ENCODE measurements at regions not wholly inside any gene's neighbourhood (a gene's known extent, or its start where the extent isn't known, plus 50 kb on each side); places are given as distances from the start of the nearest gene placed in this dataset.

DNA sequence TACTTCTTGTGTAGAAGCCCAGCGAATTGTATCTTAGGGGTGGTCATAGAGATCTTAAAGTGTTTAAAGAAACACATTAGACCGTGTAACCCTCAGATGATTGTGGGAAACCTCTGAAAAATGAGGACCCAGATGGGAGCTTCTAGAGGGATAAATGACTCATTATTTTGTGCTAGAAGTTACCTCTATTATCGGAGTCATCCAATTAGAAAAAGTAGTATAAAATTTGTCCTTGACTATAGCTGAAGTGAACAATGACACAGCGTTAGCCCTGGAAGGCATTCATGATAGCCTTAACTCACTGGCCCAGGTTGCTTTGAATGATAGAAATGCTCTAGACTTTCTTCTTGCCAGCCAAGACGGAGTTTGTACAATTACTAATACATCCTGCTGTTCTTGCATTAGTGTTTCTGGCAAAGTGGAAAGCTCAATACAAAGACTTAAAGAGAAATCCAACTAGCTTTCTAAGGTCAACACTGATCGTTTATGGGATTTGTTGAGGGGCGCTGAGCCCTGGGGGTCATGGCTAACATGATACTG, 178.9 kb upstream of the VEGFC start:
- DNase-seq (ENCODE audit: low read depth in 2 of 2) = no peak

DNA sequence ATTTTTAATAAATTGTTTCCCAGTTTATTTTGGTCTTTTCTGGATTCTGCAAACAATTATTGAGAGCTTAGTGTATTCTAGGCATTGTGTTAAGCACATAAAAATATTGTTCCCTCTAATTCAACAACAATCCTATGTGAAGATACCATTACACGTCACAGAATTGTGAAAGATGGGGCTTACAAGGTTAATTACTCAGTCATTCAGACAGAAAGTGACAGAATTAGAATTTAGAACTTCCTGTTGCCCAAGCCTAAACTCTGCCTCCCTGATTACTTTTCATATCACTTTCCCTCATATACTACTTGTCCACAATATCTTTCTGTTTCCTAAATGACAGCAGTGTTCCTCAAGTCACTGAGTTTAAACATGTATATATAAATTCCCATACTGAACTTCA, 186.7 kb upstream of the VEGFC start:
- DNase-seq (ENCODE audit: low read depth in 2 of 2) = no peak

DNA sequence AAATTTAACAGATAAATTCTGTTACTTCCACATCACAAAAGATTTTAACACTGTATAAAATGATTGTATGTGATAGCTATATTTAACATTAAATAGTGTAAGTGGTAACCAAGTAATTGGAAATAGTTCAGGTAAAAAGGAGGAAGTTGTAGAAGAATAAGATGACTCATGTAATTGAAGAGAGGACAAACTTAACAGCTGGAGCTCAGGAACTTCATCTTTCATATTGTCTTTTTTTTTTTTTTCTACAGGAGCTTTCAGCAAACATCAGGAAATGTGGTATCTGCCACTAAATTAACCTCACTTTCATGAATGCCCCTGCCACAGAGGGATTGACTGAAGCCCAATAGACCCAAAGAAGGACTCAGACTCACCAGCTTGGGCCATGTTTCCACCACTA, 188.4 kb upstream of the VEGFC start:
- DNase-seq (ENCODE audit: low read depth in 2 of 2) = no peak

DNA sequence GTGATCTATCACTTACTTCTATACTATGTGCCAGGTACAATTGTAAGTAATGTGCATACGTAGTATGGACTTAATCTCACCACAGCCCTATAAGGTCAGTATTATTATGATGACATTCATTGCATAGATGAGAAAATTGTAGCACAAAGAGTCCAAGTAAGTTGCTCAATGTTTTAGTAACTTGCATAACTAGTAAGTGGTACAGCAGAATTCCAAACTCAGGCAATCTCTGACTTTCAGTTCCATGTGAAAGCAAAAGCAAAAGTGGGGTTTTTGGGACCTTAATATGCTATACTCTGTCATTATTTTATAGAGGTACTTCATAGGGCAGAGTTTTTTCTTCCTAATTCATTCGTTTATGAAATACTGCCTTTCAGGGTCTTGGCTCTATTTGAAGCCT, 188.8 kb upstream of the VEGFC start:
- DNase-seq (ENCODE audit: low read depth in 2 of 2) = no peak

DNA sequence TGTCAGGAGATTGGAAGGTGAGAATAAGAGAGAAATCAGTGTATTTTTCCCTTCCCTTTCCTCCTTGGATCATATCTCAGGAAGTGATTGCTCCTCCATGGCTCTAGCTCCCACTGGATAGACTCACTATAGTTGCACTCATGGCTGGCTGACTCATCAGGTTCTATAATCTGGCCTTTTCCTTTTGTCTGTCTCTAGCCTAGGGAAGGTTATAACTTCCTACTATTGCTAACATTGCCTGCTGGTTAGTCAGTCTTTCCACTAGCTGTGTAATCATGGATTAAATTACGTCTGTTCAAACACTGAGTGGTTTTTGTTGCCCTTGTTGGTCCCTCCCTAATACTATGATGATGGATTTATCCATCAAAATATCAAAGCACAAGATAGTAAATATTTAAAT, 195.5 kb upstream of the VEGFC start:
- no peak for DNase-seq (ENCODE audit: low read depth in 2 of 2)

DNA sequence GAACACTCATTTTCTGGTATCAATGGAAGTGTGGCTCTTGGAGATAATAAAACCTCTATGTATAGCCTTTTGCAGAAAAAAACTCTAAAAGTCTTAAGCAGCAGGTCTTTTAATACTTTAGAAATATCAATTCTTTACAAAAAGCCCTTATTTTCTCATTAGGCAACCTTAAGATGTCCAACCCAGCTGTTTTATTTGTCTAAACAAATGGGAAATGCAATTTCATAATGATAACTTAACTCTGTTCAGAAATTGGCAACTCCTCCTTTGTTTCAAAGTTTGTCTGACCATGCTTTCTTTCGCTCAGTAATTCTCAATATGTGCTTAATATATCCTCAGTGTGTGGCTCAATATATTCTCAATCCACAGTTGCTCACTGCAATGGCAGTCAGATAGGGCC, 196.5 kb upstream of the VEGFC start:
- DNase-seq (ENCODE audit: low read depth in 2 of 2) = no peak

DNA sequence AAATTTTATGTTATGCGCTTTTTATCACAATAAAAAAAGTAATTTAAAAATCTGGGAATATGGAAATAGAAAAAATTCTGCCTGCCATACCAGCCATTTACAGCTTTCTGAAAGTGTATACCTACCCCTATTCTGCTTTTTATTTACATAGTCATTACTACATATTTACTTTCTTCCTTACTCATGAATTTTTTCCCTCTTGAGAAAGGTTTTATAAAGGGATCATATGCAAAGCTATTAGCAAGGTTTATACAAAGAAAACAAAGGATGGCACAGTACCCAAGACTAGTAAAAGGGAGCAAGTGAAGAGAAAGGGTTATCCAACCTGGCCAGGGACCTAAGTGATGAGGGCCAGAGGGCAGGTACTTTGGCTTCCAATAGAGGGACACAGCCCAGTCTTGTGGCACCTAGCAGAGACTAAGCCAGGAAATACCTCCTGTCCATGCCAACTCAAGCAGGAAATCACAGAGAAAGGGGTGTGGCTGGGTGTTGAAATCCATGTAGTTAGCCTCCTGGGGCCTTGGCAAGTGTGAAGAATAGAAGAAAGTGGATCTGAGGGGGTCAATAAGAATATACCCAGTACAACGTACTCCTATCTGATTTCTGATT, 207.3 kb upstream of the VEGFC start:
- no peak for DNase-seq (ENCODE audit: low read depth in 2 of 2)

DNA sequence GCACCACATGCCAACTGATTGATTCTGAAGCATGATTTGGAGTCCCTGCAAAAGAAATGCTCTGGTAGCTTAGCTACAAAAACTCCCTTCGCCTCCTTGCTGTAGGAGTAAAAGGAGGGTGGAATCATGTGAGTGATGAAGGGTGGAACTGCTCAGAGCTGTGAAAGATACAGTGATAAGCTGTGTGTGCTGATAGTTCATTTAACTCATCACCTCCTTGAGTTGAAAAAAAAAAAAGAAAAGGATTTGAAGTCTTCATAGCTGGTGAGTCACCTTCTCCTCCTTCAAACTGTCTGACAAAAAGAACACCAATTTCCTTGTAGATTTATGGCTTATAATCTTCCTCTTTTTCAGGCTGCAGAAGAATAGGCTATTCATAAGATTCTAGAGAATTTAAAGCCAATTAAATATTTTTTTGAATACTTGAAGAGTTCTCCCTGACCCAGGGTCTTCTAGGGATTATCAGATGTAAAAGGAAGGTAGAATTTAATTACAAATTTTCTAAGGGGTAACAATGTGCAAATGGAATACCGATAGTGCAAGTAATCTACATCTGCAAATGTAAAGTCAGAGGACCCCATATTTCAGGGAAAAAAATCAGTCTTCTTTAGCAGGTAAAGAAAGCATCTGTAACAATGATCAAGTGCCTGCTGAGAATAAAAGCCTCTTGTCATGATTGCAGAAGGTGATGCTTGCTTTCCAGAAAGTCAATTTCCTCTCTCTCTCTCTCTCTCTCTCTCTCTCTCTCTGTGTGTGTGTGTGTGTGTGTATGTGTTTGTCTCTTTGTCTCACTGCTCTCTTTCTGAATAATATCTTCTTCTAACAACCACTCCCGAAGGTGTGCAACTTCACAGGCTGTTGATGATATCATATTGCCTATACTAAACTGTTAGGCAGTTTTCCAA, 208.8 kb upstream of the VEGFC start:
- DNase-seq (ENCODE audit: low read depth in 2 of 2) = no peak

DNA sequence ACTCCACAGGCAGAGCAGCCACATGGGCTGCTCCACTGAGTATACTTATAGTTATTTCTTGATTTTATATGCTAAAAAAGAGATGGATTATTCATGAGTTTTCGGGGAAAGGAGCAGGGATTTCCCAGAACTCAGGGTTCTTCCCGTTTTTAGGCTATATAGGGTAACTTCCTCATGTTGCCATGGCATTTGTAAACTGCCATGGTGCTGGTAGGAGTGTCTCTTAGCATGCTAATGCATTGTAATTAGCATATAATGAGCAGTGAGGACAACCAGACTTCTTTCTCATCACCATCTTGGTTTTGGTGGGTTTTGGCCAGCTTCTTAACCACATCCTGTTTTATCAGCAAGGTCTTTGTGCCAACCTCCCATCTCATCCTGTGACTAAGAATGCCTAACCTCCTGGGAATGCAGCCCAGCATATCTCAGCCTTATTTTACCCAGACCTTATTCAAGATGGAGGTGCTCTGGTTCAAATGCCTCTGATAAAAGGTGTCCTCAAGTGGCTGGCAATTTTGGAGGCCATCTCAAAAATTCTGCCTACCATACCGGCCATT, 213.0 kb upstream of the VEGFC start:
- no peak for DNase-seq (ENCODE audit: low read depth in 2 of 2)

DNA sequence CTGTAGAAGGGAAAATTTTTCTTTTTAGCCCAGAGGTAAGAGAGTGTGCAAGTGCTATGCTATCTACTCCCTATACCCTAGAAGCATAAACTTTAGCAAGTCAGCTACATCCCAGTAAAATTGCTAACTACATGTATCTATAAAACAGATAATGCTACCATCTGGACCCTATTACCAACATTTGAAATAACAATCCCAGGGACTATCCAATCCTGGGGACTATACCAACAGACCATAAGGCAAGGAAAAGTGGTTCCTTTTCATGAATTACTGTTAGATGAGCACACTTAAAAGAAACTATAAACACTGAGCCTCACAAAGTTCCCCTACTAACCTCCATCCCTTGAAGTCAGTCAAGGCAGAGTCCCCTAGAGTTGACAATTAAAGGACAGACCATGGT, 213.6 kb upstream of the VEGFC start:
- DNase-seq (ENCODE audit: low read depth in 2 of 2) = no peak

DNA sequence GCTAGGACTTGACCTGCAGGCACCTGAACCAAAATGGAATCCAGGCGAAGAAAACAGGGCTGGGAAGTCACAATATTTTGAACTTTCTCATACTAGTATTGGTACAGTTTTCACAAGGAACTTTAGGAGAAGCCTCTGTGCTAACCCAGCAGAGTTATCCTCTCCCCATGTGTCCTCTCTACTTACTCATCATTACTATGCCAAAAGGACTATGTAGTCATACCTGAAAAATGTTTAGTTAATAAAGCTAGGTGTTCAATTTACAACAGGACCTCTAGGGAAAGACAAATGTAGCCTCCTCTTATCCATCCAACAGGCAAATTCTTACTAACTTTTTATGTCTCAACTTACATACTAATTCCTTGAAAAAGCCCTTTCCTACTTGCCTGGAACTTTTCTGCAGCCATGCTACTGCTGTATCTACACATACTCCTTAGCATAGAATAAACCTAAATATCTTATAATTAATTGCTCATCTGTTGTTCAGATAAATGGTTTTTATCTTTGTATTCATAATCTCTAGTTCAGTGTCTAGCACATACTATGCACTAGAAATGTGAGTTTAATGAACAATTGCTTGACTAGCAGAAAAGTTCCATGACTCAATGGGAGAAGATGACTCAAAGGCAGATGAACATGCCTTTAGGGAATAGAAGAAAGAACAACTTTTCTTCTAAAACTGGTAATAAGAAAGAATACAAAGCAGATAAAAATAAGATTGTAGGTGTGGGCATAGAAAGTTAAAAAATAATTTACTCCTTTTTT, 215.5 kb upstream of the VEGFC start:
- no peak for DNase-seq (ENCODE audit: low read depth in 2 of 2)

DNA sequence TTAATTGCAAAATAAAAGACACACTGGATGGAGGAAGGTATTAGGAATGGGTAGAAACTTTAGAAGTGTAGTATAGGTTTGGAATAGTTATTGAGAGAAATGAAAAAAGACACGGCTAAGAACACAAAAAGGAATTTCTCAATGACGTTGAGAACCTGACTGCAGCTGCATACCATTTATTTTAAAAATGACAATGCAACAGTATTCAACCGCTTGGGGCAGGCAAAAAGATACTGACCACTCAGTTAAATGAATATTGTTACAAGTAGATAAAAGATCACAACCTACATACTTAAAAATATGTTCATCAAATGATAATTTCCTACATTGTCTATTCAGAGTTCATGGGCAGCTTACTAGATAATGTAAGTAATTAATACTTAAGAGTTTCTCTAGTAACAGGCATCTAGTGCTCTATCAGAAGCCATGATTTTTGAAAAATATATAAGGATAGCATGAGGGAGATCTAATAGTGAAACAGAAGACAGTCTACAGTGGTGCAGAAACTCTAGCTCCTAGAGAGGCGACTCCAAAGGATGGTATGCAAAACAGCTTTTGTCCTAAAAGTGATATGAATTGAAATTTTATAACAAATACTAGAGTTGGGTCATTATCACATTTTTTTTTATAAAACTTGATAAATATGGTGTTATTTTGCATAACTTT, 216.2 kb upstream of the VEGFC start:
- DNase-seq (ENCODE audit: low read depth in 2 of 2) = no peak

DNA sequence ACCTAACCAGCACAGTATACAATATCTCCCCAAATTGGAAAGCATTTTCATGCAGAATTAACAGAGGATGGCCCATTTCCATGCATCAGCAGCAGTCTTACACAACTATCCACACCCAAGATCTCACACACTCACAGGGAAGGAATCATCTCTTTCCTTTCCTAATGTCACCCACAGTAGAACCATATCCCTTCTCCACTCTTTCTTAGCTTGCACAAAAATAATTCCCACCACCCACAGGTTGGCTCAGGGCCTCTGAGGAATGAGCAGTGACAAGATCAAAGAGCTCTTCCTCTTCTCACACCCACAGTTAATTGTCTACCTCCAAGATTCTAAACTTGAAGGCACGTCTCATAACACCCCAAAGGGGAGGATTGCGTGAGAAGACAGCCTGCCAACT, 217.7 kb upstream of the VEGFC start:
- DNase-seq (ENCODE audit: low read depth in 2 of 2) = no peak

DNA sequence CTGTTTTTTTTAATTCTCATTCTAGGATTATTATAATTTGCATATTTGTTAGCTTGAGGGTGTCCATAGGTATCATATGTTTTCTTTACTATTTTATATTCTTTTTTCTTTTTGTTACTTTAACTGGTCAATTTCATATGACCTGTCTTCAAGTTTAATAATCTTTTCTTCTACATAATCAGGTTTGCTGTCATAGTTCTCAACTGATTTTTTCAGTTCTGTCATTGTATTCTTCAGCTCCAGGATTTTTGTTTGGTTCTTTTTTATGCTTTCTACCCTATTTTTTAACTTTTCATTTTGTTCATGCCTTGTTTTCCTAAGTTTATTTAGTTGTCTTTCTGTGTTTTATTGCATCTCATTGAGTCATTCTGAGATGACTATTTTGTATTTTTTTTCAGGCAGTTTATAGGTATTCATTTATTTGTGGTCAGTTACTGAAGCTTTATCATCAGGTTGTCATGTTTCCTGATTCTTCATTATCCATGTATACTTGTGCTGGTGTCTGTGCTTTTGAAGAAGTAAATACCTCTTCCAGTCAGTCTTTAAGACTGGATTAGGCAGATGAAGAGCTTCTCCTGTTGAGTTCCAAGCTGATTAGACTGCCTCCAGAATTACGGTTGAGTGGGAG, 220.3 kb upstream of the VEGFC start:
- no peak for DNase-seq (ENCODE audit: low read depth in 2 of 2)

DNA sequence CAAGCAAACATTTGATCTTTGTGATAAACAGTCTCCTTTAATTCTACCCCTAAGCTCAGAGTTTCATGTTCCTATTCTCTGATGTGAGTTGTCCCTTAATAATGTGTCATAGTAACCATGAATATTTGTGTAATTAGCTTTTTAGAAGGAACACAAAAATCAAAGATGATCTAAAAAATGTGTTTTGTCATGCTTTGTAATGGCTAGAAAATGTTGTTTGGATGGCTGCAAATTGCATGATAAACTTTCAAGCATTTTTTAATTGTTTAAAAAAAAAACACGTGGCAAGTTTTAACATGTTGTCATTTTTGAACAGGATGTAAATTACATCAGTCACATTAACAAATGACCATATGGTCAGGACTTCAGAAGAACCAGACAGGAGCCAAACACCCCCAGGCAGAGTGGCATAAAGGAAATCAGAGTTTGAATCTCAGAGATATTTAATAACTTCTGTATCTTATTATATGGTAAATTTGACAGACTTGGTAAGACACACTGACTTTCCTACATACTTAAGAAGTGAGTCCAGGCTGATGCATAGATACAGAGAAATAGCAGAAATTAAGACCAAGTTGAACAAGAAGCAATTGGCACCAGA, 223.9 kb upstream of the VEGFC start:
- DNase-seq (ENCODE audit: low read depth in 2 of 2) = no peak

DNA sequence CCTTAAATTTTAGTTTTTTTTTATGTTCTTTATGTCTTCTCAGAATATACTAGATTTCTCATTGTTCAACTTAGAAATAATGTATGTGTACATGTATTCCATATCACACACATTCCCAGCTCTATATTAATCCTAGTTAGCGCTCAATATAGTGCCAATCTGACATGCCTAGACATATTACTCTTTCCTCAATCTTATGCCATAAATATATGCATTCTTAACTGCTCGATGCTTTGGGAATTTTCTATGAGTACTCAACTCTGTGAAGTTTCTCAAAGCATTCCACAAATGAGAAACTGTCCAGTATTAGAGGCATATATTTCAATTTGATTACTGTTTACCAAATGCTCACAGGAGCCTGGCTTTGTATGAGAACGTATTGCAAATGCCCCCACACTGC, 231.2 kb upstream of the VEGFC start:
- DNase-seq (ENCODE audit: low read depth in 2 of 2) = no peak

DNA sequence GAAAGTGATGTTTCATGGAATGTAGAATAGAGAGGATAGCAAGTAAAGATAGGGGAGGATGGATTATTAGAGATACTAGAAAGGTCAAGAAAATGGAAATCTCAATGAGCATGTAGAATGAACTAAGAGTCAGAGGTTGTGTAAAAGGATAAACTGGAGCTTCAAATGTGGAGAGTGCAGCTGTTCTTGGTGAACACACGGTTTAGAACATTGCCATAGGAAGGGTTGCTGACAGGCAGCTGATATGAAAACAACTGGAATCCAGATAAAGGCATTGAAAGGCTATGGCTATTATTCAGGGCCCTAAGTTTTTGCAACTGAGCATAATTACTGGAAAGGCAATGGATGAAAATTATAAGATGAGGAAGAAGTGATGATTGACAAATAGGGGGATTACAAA, 239.6 kb upstream of the VEGFC start:
- DNase-seq (ENCODE audit: low read depth in 2 of 2) = no peak

DNA sequence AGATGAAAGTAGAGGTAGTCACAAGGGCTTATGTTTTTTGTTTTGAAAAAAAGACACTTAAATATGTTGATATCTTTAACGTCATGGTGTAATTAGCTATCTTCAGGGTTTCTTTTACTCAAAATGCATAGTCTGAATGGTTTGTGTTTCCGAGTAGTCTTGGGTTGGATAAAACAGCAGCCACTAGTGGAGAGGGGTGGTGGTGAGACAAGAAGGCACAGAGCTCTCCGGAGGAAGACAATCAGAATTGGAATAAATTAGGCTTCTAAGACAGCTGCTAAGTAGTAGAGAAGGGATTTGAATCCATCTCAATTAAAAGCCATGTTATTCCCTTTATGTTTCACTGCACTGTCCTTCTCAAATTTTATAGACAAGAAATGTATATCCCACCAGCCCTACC, 240.4 kb upstream of the VEGFC start:
- no peak for DNase-seq (ENCODE audit: low read depth in 2 of 2)

DNA sequence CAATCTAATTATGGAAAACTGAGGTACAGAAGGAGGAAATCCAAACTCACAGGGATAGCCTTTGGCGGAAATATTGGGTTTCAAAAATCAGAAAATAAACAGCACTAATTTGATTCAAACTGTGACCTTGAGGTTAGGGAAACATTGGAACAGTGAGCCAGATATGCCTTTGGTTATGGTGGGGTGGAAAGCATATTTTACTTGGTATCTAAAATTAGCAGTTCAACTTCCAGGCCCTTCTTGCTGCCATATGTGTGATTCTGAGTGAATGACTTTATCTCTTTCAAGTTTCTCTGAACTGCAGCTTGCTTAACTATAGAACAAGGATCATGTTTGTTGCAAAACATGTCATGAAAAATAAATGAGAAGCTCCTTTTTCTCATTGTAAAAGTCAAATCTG, 240.9 kb upstream of the VEGFC start:
- DNase-seq (ENCODE audit: low read depth in 2 of 2) = no peak

DNA sequence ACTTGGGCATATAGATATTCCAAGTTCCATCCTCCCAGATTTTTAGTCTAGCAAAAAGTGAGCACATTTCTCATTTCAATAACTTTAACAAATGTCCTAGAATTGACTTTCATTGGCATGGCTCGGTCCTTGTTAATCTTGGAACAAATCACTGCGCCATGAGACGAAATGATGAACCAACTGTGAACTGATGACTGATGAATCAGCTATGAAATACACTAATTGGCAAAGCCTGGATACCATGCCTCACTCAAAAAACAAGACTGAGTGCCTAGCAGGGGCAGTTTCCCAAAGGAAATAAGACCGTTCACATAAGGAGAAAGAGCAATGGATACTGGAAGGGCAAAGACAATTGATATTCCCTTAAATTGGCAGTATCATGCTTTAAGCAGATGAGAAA, 248.6 kb upstream of the VEGFC start:
- no peak for DNase-seq (ENCODE audit: low read depth in 2 of 2)
